ENCODE measurements at regions not wholly inside any gene's neighbourhood (a gene's known extent, or its start where the extent isn't known, plus 50 kb on each side); places are given as distances from the start of the nearest gene placed in this dataset.

- TF ChIP-seq, protein P1, sequence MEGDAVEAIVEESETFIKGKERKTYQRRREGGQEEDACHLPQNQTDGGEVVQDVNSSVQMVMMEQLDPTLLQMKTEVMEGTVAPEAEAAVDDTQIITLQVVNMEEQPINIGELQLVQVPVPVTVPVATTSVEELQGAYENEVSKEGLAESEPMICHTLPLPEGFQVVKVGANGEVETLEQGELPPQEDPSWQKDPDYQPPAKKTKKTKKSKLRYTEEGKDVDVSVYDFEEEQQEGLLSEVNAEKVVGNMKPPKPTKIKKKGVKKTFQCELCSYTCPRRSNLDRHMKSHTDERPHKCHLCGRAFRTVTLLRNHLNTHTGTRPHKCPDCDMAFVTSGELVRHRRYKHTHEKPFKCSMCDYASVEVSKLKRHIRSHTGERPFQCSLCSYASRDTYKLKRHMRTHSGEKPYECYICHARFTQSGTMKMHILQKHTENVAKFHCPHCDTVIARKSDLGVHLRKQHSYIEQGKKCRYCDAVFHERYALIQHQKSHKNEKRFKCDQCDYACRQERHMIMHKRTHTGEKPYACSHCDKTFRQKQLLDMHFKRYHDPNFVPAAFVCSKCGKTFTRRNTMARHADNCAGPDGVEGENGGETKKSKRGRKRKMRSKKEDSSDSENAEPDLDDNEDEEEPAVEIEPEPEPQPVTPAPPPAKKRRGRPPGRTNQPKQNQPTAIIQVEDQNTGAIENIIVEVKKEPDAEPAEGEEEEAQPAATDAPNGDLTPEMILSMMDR (conservative IDR thresholded peaks at IDR 0.05; ENCODE audit: low read depth, low read length) = no peak
- TF ChIP-seq EZH2 (IDR thresholded peaks at IDR 0.05; ENCODE audit: borderline replicate concordance, low read depth, low read length, poor library complexity, severe bottlenecking) = no peak
These were observed 113.5 kb downstream of the TENT4A start for GRCh38 chr5:6826756-6827155.

Measured in A673 (cell line).